GM19467 (cell line): ENCODE measurements at regions not wholly inside any gene's neighbourhood (a gene's known extent, or its start where the extent isn't known, plus 50 kb on each side); places are given as distances from the start of the nearest gene placed in this dataset.

Experiments
- ATAC-seq: cut with Tn5 transposase; IDR thresholded peaks from one replicate; pipeline ENCODE4 v1.9.1; 2021; ENCODE audit warnings: mild to moderate bottlenecking, moderate library complexity; ENCODE audit not compliant: unreplicated experiment

- ATAC-seq, result no peak
Observed at GRCh38 chr4:10212400-10212799, 95.8 kb upstream of the WDR1 start.

GRCh38 chr4:10207116-10207515 is 90.5 kb upstream of the WDR1 start:
- no peak for ATAC-seq

GRCh38 chr4:10205223-10205622 is 88.6 kb upstream of the WDR1 start:
- ATAC-seq, result no peak

GRCh38 chr4:10204401-10205058 is 87.9 kb upstream of the WDR1 start:
- no peak for ATAC-seq

GRCh38 chr4:10203851-10204250 is 87.3 kb upstream of the WDR1 start:
- no peak for ATAC-seq

GRCh38 chr4:10201381-10202223 is 85.0 kb upstream of the WDR1 start:
- ATAC-seq, result no peak

- ATAC-seq, result no peak
Observed at GRCh38 chr4:10200869-10201268, 84.3 kb upstream of the WDR1 start.

GRCh38 chr4:10198365-10198764 is 81.8 kb upstream of the WDR1 start:
- ATAC-seq, result no peak

- no peak for ATAC-seq
Observed at GRCh38 chr4:10197952-10198351, 81.4 kb upstream of the WDR1 start.

GRCh38 chr4:10196191-10196590 is 79.6 kb upstream of the WDR1 start:
- no peak for ATAC-seq

- ATAC-seq, result no peak
Observed at GRCh38 chr4:10192331-10192730, 75.7 kb upstream of the WDR1 start.

GRCh38 chr4:10188400-10189004 is 71.9 kb upstream of the WDR1 start:
- ATAC-seq, result no peak

GRCh38 chr4:10186228-10187214 is 69.9 kb upstream of the WDR1 start:
- no peak for ATAC-seq

GRCh38 chr4:10185518-10186227 is 69.1 kb upstream of the WDR1 start:
- ATAC-seq, result no peak

- ATAC-seq, result no peak
Observed at GRCh38 chr4:10184501-10184938, 67.9 kb upstream of the WDR1 start.

- no peak for ATAC-seq
Observed at GRCh38 chr4:10184041-10184440, 67.4 kb upstream of the WDR1 start.

GRCh38 chr4:10183462-10183861 is 66.9 kb upstream of the WDR1 start:
- no peak for ATAC-seq

- ATAC-seq, result no peak
Observed at GRCh38 chr4:10182446-10183424, 66.1 kb upstream of the WDR1 start.
